ENCODE measurements at regions not wholly inside any gene's neighbourhood (a gene's known extent, or its start where the extent isn't known, plus 50 kb on each side); places are given as distances from the start of the nearest gene placed in this dataset.

DNA sequence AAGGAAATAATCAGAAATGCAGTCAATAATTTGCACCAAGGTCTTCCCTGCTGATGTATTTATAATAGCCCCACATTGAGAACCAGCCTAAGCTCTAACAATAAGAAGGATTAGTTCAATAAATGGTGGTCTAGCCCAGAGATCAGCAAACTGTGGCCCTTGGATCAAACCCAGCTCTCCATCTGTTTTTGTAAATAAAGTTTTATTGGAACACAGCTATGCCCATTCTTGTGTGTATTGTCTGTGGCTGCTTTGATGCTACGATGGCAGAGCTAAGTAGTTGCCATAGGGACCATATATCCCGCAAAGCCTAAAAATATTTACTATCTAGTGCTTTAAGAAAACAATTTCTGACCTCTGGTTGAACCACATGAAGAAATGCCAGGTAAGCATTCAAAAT is 154.9 kb downstream of the EMX2 start:
- TF ChIP-seq CTCF (IDR thresholded peaks at IDR 0.05) = no peak
- no peak for TF ChIP-seq POLR2A (IDR thresholded peaks at IDR 0.05)

Data from esophagus squamous epithelium (tissue), 4 donors.